Body of pancreas (tissue), 4 donors: ENCODE measurements at regions not wholly inside any gene's neighbourhood (a gene's known extent, or its start where the extent isn't known, plus 50 kb on each side); places are given as distances from the start of the nearest gene placed in this dataset.

Source experiments
- POLR2A ChIP-seq, 3 donors: fragments of 450-650 bp; IDR thresholded peaks; one replicate each; pipeline ENCODE4 v1.6.1; 2016; ENCODE audit warnings: antibody characterized with exemption in 3 of 3, mild to moderate bottlenecking in 2 of 3
- TF ChIP-seq, protein P1 (sequence below), 7 experiments: fragments of 450-650 bp in 4 of 7; fragments of 200-600 bp in 3 of 7; sonication (generic) in 3 of 7; IDR thresholded peaks; one replicate each; pipeline ENCODE4 v1.5.1; 2016 to 2019; ENCODE audit warnings: antibody characterized with exemption in 7 of 7

DNA sequence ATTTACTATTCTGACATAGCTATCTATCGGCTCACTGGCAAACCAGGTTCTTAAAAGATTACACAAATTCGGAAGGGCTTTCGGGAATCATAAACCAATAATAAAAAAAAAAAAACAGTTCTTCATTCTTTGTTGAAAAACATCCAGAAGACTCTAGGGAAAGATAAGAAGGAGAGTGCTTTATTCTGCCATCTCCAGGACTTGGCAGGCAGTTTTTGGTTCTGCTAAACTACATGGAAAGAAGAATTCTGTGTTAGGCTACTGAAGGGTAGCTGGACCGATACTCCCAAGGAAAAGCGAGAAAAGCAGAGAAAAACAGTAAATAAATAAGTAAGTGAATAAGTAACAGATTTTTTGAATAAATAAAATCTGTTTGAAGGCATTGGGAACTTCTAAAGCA lies 423.5 kb upstream of the KLF6 start:
- TF ChIP-seq, protein P1, sequence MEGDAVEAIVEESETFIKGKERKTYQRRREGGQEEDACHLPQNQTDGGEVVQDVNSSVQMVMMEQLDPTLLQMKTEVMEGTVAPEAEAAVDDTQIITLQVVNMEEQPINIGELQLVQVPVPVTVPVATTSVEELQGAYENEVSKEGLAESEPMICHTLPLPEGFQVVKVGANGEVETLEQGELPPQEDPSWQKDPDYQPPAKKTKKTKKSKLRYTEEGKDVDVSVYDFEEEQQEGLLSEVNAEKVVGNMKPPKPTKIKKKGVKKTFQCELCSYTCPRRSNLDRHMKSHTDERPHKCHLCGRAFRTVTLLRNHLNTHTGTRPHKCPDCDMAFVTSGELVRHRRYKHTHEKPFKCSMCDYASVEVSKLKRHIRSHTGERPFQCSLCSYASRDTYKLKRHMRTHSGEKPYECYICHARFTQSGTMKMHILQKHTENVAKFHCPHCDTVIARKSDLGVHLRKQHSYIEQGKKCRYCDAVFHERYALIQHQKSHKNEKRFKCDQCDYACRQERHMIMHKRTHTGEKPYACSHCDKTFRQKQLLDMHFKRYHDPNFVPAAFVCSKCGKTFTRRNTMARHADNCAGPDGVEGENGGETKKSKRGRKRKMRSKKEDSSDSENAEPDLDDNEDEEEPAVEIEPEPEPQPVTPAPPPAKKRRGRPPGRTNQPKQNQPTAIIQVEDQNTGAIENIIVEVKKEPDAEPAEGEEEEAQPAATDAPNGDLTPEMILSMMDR (IDR thresholded peaks at IDR 0.05) = no peak
- TF ChIP-seq POLR2A (IDR thresholded peaks at IDR 0.05) = no peak
